GM12865 (cell line): ENCODE measurements at regions not wholly inside any gene's neighbourhood (a gene's known extent, or its start where the extent isn't known, plus 50 kb on each side); places are given as distances from the start of the nearest gene placed in this dataset.

Experiments
- DNase-seq: peaks from one replicate; pipeline ENCODE4 v3.0.0; 2010; ENCODE audit warnings: low read depth
- H3K4me3 ChIP-seq: 2 replicates; pipeline ENCODE4 v1.5.1; 2011; ENCODE audit warnings: mild to moderate bottlenecking, low read depth, low read length, control low read depth
- CTCF ChIP-seq: IDR thresholded peaks from 2 replicates; pipeline ENCODE4 v1.5.1; 2011; ENCODE audit warnings: low read length, control low read depth, low read depth, inconsistent platforms; ENCODE audit not compliant: insufficient read depth; ENCODE audit errors: missing control alignments

GRCh38 chr7:116310141-116310540 is 99.8 kb downstream of the TES start:
- DNase-seq = no peak
- H3K4me3 ChIP-seq = no peak overlapping the region
- no peak for TF ChIP-seq CTCF

- H3K4me3 ChIP-seq = no peak overlapping the region
- no peak for DNase-seq
- no peak for TF ChIP-seq CTCF
Measured at GRCh38 chr7:116311259-116311658, 100.9 kb downstream of the TES start.

- H3K4me3 ChIP-seq = no peak overlapping the region
- no peak for DNase-seq
- no peak for TF ChIP-seq CTCF
Measured at GRCh38 chr7:116311816-116312471, 101.6 kb downstream of the TES start.

GRCh38 chr7:116315293-116315692 is 105.0 kb downstream of the TES start:
- TF ChIP-seq CTCF = no peak
- peak; percentile 30 for DNase-seq
- no peak overlapping the region for H3K4me3 ChIP-seq

GRCh38 chr7:116315803-116316202 is 105.5 kb downstream of the TES start:
- no peak overlapping the region for H3K4me3 ChIP-seq
- no peak for TF ChIP-seq CTCF
- DNase-seq = peak; percentile 52

- DNase-seq = peak; percentile 88
- TF ChIP-seq CTCF = no peak
- H3K4me3 ChIP-seq = peak overlapping the region; percentile 14; the same call in 1 of the 2 replicates
Measured at GRCh38 chr7:116316838-116317628, 106.7 kb downstream of the TES start.
